GM23338 (cell line): ENCODE measurements at regions not wholly inside any gene's neighbourhood (a gene's known extent, or its start where the extent isn't known, plus 50 kb on each side); places are given as distances from the start of the nearest gene placed in this dataset.

Experiments
- CREB1 ChIP-seq: fragments of 250-450 bp; sonication (Bioruptor Pico); IDR thresholded peaks from 2 replicates; pipeline ENCODE4 v1.5.0; 2020; ENCODE audit warnings: low read depth, mild to moderate bottlenecking, moderate library complexity
- ETS1 ChIP-seq: IDR thresholded peaks from 2 replicates; pipeline ENCODE4 v1.6.1; 2016; ENCODE audit warnings: antibody characterized with exemption
- EZH2 ChIP-seq: fragments of 200-600 bp; sonication (generic); IDR thresholded peaks from one replicate; pipeline ENCODE4 v1.8.0; 2017; ENCODE audit warnings: antibody characterized with exemption, mild to moderate bottlenecking, low read depth; ENCODE audit not compliant: unreplicated experiment
- EZH2phosphoT487 ChIP-seq: fragments of 200-600 bp; sonication (generic); IDR thresholded peaks from one replicate; pipeline ENCODE4 v1.8.1; 2018; ENCODE audit warnings: antibody characterized with exemption; ENCODE audit not compliant: unreplicated experiment
- JUNB ChIP-seq: IDR thresholded peaks from one replicate; pipeline ENCODE4 v1.6.1; 2016; ENCODE audit warnings: antibody characterized with exemption; ENCODE audit not compliant: unreplicated experiment
- POLR2AphosphoS5 ChIP-seq: IDR thresholded peaks from 2 replicates; pipeline ENCODE4 v1.6.1; 2016; ENCODE audit warnings: antibody characterized with exemption, low read depth
- ZNF114 ChIP-seq: fragments of 250-450 bp; sonication (Bioruptor Pico); IDR thresholded peaks from 2 replicates; pipeline ENCODE4 v1.5.0; 2020; ENCODE audit warnings: mild to moderate bottlenecking, moderate library complexity
- ZNF331 ChIP-seq: fragments of 250-450 bp; sonication (Bioruptor Pico); IDR thresholded peaks from 2 replicates; pipeline ENCODE4 v1.5.0; 2020; ENCODE audit warnings: low read depth, mild to moderate bottlenecking, moderate library complexity
- TF ChIP-seq, protein P1 (sequence below): IDR thresholded peaks from one replicate; pipeline ENCODE4 v1.6.1; 2018; ENCODE audit warnings: antibody characterized with exemption; ENCODE audit not compliant: unreplicated experiment
- TF ChIP-seq, protein P2 (sequence below), 2 experiments: fragments of 200-600 bp in 1 of 2; sonication (generic) in 1 of 2; conservative IDR thresholded peaks; 2 replicates each; pipeline versions ENCODE4 v1.5.1 to v1.6.1; 2016 to 2017; ENCODE audit warnings: antibody characterized with exemption in 2 of 2, low read depth in 2 of 2, mild to moderate bottlenecking in 2 of 2, moderate library complexity in 1 of 2

DNA sequence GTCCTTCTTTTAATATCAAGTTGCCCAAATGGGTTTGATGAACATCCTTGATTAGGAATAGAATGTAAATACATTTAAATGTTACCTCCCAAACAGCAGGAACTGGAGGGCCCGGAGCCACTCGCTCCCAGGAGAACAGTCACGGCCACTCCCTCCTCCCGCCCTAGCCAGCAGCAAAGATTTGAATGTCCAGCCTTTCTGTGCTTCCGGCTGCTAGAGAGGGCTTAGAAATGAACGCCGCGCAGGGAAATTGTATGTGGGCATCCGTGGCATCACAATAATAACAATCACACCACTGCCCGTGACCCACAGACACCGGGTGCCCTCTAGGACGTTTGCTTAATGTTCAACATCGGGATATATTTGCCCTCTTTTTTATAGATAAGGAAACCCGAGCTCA lies 164.9 kb upstream of the SALL3 start:
- TF ChIP-seq POLR2AphosphoS5 (no peak), EZH2 (no peak), ETS1 (no peak), EZH2phosphoT487 (no peak), CREB1 (CRISPR knock-in tag) (no peak), JUNB (no peak), ZNF114 (CRISPR knock-in tag) (no peak), ZNF331 (CRISPR knock-in tag) (no peak)
- TF ChIP-seq, protein P1, sequence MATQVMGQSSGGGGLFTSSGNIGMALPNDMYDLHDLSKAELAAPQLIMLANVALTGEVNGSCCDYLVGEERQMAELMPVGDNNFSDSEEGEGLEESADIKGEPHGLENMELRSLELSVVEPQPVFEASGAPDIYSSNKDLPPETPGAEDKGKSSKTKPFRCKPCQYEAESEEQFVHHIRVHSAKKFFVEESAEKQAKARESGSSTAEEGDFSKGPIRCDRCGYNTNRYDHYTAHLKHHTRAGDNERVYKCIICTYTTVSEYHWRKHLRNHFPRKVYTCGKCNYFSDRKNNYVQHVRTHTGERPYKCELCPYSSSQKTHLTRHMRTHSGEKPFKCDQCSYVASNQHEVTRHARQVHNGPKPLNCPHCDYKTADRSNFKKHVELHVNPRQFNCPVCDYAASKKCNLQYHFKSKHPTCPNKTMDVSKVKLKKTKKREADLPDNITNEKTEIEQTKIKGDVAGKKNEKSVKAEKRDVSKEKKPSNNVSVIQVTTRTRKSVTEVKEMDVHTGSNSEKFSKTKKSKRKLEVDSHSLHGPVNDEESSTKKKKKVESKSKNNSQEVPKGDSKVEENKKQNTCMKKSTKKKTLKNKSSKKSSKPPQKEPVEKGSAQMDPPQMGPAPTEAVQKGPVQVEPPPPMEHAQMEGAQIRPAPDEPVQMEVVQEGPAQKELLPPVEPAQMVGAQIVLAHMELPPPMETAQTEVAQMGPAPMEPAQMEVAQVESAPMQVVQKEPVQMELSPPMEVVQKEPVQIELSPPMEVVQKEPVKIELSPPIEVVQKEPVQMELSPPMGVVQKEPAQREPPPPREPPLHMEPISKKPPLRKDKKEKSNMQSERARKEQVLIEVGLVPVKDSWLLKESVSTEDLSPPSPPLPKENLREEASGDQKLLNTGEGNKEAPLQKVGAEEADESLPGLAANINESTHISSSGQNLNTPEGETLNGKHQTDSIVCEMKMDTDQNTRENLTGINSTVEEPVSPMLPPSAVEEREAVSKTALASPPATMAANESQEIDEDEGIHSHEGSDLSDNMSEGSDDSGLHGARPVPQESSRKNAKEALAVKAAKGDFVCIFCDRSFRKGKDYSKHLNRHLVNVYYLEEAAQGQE: no peak
- TF ChIP-seq, protein P2, sequence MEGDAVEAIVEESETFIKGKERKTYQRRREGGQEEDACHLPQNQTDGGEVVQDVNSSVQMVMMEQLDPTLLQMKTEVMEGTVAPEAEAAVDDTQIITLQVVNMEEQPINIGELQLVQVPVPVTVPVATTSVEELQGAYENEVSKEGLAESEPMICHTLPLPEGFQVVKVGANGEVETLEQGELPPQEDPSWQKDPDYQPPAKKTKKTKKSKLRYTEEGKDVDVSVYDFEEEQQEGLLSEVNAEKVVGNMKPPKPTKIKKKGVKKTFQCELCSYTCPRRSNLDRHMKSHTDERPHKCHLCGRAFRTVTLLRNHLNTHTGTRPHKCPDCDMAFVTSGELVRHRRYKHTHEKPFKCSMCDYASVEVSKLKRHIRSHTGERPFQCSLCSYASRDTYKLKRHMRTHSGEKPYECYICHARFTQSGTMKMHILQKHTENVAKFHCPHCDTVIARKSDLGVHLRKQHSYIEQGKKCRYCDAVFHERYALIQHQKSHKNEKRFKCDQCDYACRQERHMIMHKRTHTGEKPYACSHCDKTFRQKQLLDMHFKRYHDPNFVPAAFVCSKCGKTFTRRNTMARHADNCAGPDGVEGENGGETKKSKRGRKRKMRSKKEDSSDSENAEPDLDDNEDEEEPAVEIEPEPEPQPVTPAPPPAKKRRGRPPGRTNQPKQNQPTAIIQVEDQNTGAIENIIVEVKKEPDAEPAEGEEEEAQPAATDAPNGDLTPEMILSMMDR (conservative IDR thresholded peaks at IDR 0.05; ENCODE audit: low read depth in 2 of 2): no peak
